ENCODE measurements at regions not wholly inside any gene's neighbourhood (a gene's known extent, or its start where the extent isn't known, plus 50 kb on each side); places are given as distances from the start of the nearest gene placed in this dataset.

- no peak for DNase-seq (ENCODE audit: low read depth)
- TF ChIP-seq CTCF (IDR thresholded peaks at IDR 0.05; ENCODE audit: control insufficient read depth, extremely low read depth, insufficient read depth), result no peak
- H3K4me3 ChIP-seq (ENCODE audit: low read depth, low read length), result no peak overlapping the region
These were observed 410.9 kb downstream of the TYW1 start for GRCh38 chr7:67407392-67408071.

- no peak overlapping the region for H3K4me3 ChIP-seq (ENCODE audit: low read depth, low read length)
- no peak for DNase-seq (ENCODE audit: low read depth)
- no peak for TF ChIP-seq CTCF (IDR thresholded peaks at IDR 0.05; ENCODE audit: control insufficient read depth, extremely low read depth, insufficient read depth)
These were observed 411.5 kb downstream of the TYW1 start for GRCh38 chr7:67408109-67408508.

- DNase-seq (ENCODE audit: low read depth), result no peak
- TF ChIP-seq CTCF (IDR thresholded peaks at IDR 0.05; ENCODE audit: control insufficient read depth, extremely low read depth, insufficient read depth), result no peak
- no peak overlapping the region for H3K4me3 ChIP-seq (ENCODE audit: low read depth, low read length)
These were observed 417.0 kb downstream of the TYW1 start for GRCh38 chr7:67413670-67414069.

GRCh38 chr7:67414858-67415257 lies 418.2 kb downstream of the TYW1 start:
- TF ChIP-seq CTCF (IDR thresholded peaks at IDR 0.05; ENCODE audit: control insufficient read depth, extremely low read depth, insufficient read depth), result no peak
- H3K4me3 ChIP-seq (ENCODE audit: low read depth, low read length), result no peak overlapping the region
- no peak for DNase-seq (ENCODE audit: low read depth)

- no peak overlapping the region for H3K4me3 ChIP-seq (ENCODE audit: low read depth, low read length)
- TF ChIP-seq CTCF (IDR thresholded peaks at IDR 0.05; ENCODE audit: control insufficient read depth, extremely low read depth, insufficient read depth), result no peak
- no peak for DNase-seq (ENCODE audit: low read depth)
These were observed 426.0 kb downstream of the TYW1 start for GRCh38 chr7:67422601-67423000.

GRCh38 chr7:67423065-67423464 lies 426.4 kb downstream of the TYW1 start:
- no peak for TF ChIP-seq CTCF (IDR thresholded peaks at IDR 0.05; ENCODE audit: control insufficient read depth, extremely low read depth, insufficient read depth)
- H3K4me3 ChIP-seq (ENCODE audit: low read depth, low read length), result no peak overlapping the region
- DNase-seq (ENCODE audit: low read depth), result no peak

GRCh38 chr7:67426654-67427053 lies 430.0 kb downstream of the TYW1 start:
- TF ChIP-seq CTCF (IDR thresholded peaks at IDR 0.05; ENCODE audit: control insufficient read depth, extremely low read depth, insufficient read depth), result no peak
- no peak overlapping the region for H3K4me3 ChIP-seq (ENCODE audit: low read depth, low read length)
- DNase-seq (ENCODE audit: low read depth), result no peak

Measured in LNCaP clone FGC (cell line).